ENCODE measurements at regions not wholly inside any gene's neighbourhood (a gene's known extent, or its start where the extent isn't known, plus 50 kb on each side); places are given as distances from the start of the nearest gene placed in this dataset.

- Histone ChIP-seq H3K9me3 (ENCODE audit: low read depth) (no peaks in the 10 kb centered on the region), H3K4me3 (no peak overlapping the region), H3K27me3 (replicated peaks; ENCODE audit: insufficient read depth) (no peaks in the 10 kb centered on the region), H3K36me3 (ENCODE audit: low read depth) (no peaks in the 10 kb centered on the region), H3K9me2 (ENCODE audit: insufficient read depth) (no peaks in the 10 kb centered on the region), H3F3A (ENCODE audit: insufficient read depth) (no peaks in the 10 kb centered on the region), H3K4me1 (ENCODE audit: insufficient read depth) (no peaks in the 10 kb centered on the region), H2AFZ (no peak overlapping the region), H4K20me1 (ENCODE audit: insufficient read depth) (no peaks in the 10 kb centered on the region), H3K79me2 (ENCODE audit: insufficient read depth) (no peaks in the 10 kb centered on the region), H3K4me2 (ENCODE audit: unreplicated experiment) (no peak overlapping the region), H3K27ac (no peak overlapping the region), H3K9ac (no peak overlapping the region)
- DNase-seq, result no peak
- 13% methylated on average over 2 of the region's 2 CpGs for WGBS, 2 experiments (ENCODE audit: low coverage in 1 of 2, low lambda C conversion rate in 2 of 2, missing lambda C conversion rate in 2 of 2)
- TF ChIP-seq EZH2 (IDR thresholded peaks at IDR 0.05; ENCODE audit: insufficient read depth, poor library complexity, severe bottlenecking), result no peak
- TF ChIP-seq EZH2phosphoT487 (IDR thresholded peaks at IDR 0.05; ENCODE audit: insufficient read depth, low read depth), result no peak
- in situ Hi-C loops (cut with MboI), result no loop called here
These were observed 130.1 kb upstream of the MAGEB18 start for GRCh38 chrX:26008042-26008441.

GRCh38 chrX:26008691-26009090 lies 129.5 kb upstream of the MAGEB18 start:
- DNase-seq, result no peak
- Histone ChIP-seq H3K79me2 (ENCODE audit: insufficient read depth) (no peaks in the 10 kb centered on the region), H3K4me1 (ENCODE audit: insufficient read depth) (no peaks in the 10 kb centered on the region), H3K9me3 (ENCODE audit: low read depth) (no peaks in the 10 kb centered on the region), H3K9ac (no peak overlapping the region), H3K4me3 (no peak overlapping the region), H3K9me2 (ENCODE audit: insufficient read depth) (no peaks in the 10 kb centered on the region), H3K27ac (no peak overlapping the region), H4K20me1 (ENCODE audit: insufficient read depth) (no peaks in the 10 kb centered on the region), H3K4me2 (ENCODE audit: unreplicated experiment) (no peak overlapping the region), H3F3A (ENCODE audit: insufficient read depth) (no peaks in the 10 kb centered on the region), H2AFZ (no peak overlapping the region), H3K36me3 (ENCODE audit: low read depth) (no peaks in the 10 kb centered on the region), H3K27me3 (replicated peaks; ENCODE audit: insufficient read depth) (no peaks in the 10 kb centered on the region)
- 6 to 11% methylated on average over 2 of the region's 2 CpGs for WGBS, 2 experiments (ENCODE audit: low coverage in 1 of 2, low lambda C conversion rate in 2 of 2, missing lambda C conversion rate in 2 of 2)
- TF ChIP-seq EZH2phosphoT487 (IDR thresholded peaks at IDR 0.05; ENCODE audit: insufficient read depth, low read depth) (no peak), EZH2 (IDR thresholded peaks at IDR 0.05; ENCODE audit: insufficient read depth, poor library complexity, severe bottlenecking) (no peak)
- in situ Hi-C loops (cut with MboI), result no loop called here

GRCh38 chrX:26019386-26019785 lies 118.8 kb upstream of the MAGEB18 start:
- Histone ChIP-seq H3K4me1 (ENCODE audit: insufficient read depth) (no peaks in the 10 kb centered on the region), H3K79me2 (ENCODE audit: insufficient read depth) (no peaks in the 10 kb centered on the region), H2AFZ (no peak overlapping the region), H3K4me3 (no peak overlapping the region), H3K9me2 (ENCODE audit: insufficient read depth) (no peaks in the 10 kb centered on the region), H3K9ac (no peak overlapping the region), H3F3A (ENCODE audit: insufficient read depth) (no peaks in the 10 kb centered on the region), H3K4me2 (ENCODE audit: unreplicated experiment) (no peak overlapping the region), H3K36me3 (ENCODE audit: low read depth) (no peaks in the 10 kb centered on the region), H3K9me3 (ENCODE audit: low read depth) (no peaks in the 10 kb centered on the region), H4K20me1 (ENCODE audit: insufficient read depth) (no peaks in the 10 kb centered on the region), H3K27me3 (replicated peaks; ENCODE audit: insufficient read depth) (no peaks in the 10 kb centered on the region), H3K27ac (no peak overlapping the region)
- DNase-seq, result no peak
- in situ Hi-C loops (cut with MboI), result no loop called here
- WGBS, 2 experiments (ENCODE audit: low coverage in 1 of 2, low lambda C conversion rate in 2 of 2, missing lambda C conversion rate in 2 of 2), result 5 to 7% methylated on average over 6 of the region's 6 CpGs
- TF ChIP-seq EZH2 (IDR thresholded peaks at IDR 0.05; ENCODE audit: insufficient read depth, poor library complexity, severe bottlenecking) (no peak), EZH2phosphoT487 (IDR thresholded peaks at IDR 0.05; ENCODE audit: insufficient read depth, low read depth) (no peak)

GRCh38 chrX:26026179-26026578 lies 112.0 kb upstream of the MAGEB18 start:
- in situ Hi-C loops (cut with MboI), result no loop called here
- WGBS, 2 experiments (ENCODE audit: low coverage in 1 of 2, low lambda C conversion rate in 2 of 2, missing lambda C conversion rate in 2 of 2), result 5% methylated on average over 4 to 5 of the region's 5 CpGs

More at GRCh38 chrX:26026179-26026578, 112.0 kb upstream of the MAGEB18 start:
- Histone ChIP-seq H3K27me3 (replicated peaks; ENCODE audit: insufficient read depth) (no peaks in the 10 kb centered on the region), H4K20me1 (ENCODE audit: insufficient read depth) (no peaks in the 10 kb centered on the region), H3K9me3 (ENCODE audit: low read depth) (no peaks in the 10 kb centered on the region), H3K36me3 (ENCODE audit: low read depth) (no peaks in the 10 kb centered on the region), H3K4me2 (ENCODE audit: unreplicated experiment) (no peak overlapping the region), H3F3A (ENCODE audit: insufficient read depth) (no peaks in the 10 kb centered on the region), H3K4me3 (no peak overlapping the region), H3K27ac (no peak overlapping the region), H2AFZ (no peak overlapping the region), H3K4me1 (ENCODE audit: insufficient read depth) (no peaks in the 10 kb centered on the region), H3K9ac (no peak overlapping the region), H3K9me2 (ENCODE audit: insufficient read depth) (no peaks in the 10 kb centered on the region), H3K79me2 (ENCODE audit: insufficient read depth) (no peaks in the 10 kb centered on the region)
- DNase-seq, result no peak
- TF ChIP-seq EZH2phosphoT487 (IDR thresholded peaks at IDR 0.05; ENCODE audit: insufficient read depth, low read depth), result no peak
- TF ChIP-seq EZH2 (IDR thresholded peaks at IDR 0.05; ENCODE audit: insufficient read depth, poor library complexity, severe bottlenecking), result no peak
